Pancreas (tissue), 10 donors: ENCODE measurements at regions not wholly inside any gene's neighbourhood (a gene's known extent, or its start where the extent isn't known, plus 50 kb on each side); places are given as distances from the start of the nearest gene placed in this dataset.
A peak's percentile ranks its signal among the peaks of the same experiment; 100 is the strongest.

ENCODE experiments used
- ATAC-seq, 4 donors: fragments of 200-7000 bp; cut with Tn5 transposase; one replicate each; pipeline versions ENCODE4 v1.8.0 to v1.9.1; 2020; ENCODE audit warnings: mild to moderate bottlenecking in 4 of 4, moderate library complexity in 4 of 4
- DNase-seq, 6 donors: peaks; one replicate each; pipeline ENCODE4 v3.0.0-alpha.2; 2020
- FAIRE-seq: peaks from 2 replicates; lab custom pipeline; 2012; peaks lifted over from hg19 to GRCh38; lab: Jason Lieb, UNC
- H3K27ac ChIP-seq, 4 donors: fragments of 200-600 bp; sonication (generic); 1 replicate in 3 of 4; 2 replicates in 1 of 4; pipeline versions ENCODE4 v1.5.0 to v1.8.0; 2020
- H3K27me3 ChIP-seq, 4 donors: fragments of 200-600 bp; one replicate each; pipeline ENCODE4 v1.8.0; 2021
- H3K36me3 ChIP-seq, 3 donors: fragments of 200-600 bp; sonication (generic) in 1 of 3; one replicate each; pipeline versions ENCODE4 v1.5.0 to v1.8.0; 2020 to 2021
- H3K4me1 ChIP-seq, 3 donors: fragments of 200-600 bp; one replicate each; pipeline ENCODE4 v1.8.0; 2021
- H3K4me3 ChIP-seq, 4 donors: fragments of 200-600 bp; sonication (generic) in 2 of 4; one replicate each; pipeline versions ENCODE4 v1.5.0 to v1.8.0; 2020 to 2021
- H3K9me3 ChIP-seq, 4 donors: fragments of 200-600 bp; one replicate each; pipeline ENCODE4 v1.8.0; 2021
- WGBS, 2 donors: extraction: QIAGEN DNeasy Blood & Tissue Kit; methylation state at CpG; one replicate each; pipeline ENCODE4 v1.1.7; 2013; 5-methylcytosine and 5-hydroxymethylcytosine counted together
- intact Hi-C, 3 donors: fragments of 100-400 bp; cut with DNase I; formaldehyde crosslinking; loops; one replicate each; pipeline versions ENCODE4 v1.11.1 to v1.14.2; 2022
- TF ChIP-seq, protein P1 (sequence below), 4 donors: fragments of 200-600 bp; sonication (generic) in 3 of 4; IDR thresholded peaks; one replicate each; pipeline versions ENCODE4 v1.5.0 to v1.8.0; 2021; ENCODE audit warnings: antibody characterized with exemption in 4 of 4
- donor health status: healthy with polysubstance abuse.
- donor health status: DM: no; HTN: no; CAD: no; lungs with moderate emphysema.
- donor health status: DM: no; HTN: no; CAD: no.
- donor health status: control.
- donor health status: control.
- donor health status: Bipolar disorder and iron deficiency.
- donor health status: DM: yes; HTN: yes; CAD: no.
- donor health status: DM: no; HTN: no; CAD: no.
- donor health status: DM: no; HTN: no; CAD: no.
- donor health status: DM: yes; HTN: yes; CAD: no.

DNA sequence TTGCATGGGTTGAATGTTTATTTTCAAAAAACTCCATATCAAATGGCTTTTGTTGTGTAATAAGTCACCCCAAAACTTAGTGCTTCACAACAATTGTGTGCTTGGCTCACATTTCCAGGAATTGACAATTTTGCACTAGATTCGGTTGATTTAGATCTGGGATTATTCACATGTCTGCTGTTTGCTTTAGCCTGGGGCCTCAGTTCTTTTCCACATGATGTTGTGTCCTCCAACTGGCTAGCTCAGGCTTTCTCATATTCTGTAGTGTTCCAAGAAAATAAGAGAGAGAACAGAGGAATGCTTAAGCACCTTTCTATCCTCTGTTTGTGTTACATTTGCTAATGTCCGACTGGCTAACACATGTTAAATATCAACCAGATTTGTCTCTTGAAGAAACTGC is 281.5 kb upstream of the ADGRL4 start:
- H3K9me3 ChIP-seq, result no peaks in the 10 kb centered on the region
- no peak for FAIRE-seq
- no peaks in the 10 kb centered on the region for H3K27me3 ChIP-seq
- H3K4me1 ChIP-seq, result no peaks in the 10 kb centered on the region
- ATAC-seq, result no peak
- intact Hi-C loops, result no loop called here
- 44 to 60% methylated on average over 2 of the region's 2 CpGs for WGBS, 2 donors
- no peaks in the 10 kb centered on the region for H3K36me3 ChIP-seq
- H3K27ac ChIP-seq, result no peak overlapping the region
- DNase-seq, result no peak
- H3K4me3 ChIP-seq, result no peak overlapping the region
- TF ChIP-seq, protein P1, sequence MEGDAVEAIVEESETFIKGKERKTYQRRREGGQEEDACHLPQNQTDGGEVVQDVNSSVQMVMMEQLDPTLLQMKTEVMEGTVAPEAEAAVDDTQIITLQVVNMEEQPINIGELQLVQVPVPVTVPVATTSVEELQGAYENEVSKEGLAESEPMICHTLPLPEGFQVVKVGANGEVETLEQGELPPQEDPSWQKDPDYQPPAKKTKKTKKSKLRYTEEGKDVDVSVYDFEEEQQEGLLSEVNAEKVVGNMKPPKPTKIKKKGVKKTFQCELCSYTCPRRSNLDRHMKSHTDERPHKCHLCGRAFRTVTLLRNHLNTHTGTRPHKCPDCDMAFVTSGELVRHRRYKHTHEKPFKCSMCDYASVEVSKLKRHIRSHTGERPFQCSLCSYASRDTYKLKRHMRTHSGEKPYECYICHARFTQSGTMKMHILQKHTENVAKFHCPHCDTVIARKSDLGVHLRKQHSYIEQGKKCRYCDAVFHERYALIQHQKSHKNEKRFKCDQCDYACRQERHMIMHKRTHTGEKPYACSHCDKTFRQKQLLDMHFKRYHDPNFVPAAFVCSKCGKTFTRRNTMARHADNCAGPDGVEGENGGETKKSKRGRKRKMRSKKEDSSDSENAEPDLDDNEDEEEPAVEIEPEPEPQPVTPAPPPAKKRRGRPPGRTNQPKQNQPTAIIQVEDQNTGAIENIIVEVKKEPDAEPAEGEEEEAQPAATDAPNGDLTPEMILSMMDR (IDR thresholded peaks at IDR 0.05), result no peak

DNA sequence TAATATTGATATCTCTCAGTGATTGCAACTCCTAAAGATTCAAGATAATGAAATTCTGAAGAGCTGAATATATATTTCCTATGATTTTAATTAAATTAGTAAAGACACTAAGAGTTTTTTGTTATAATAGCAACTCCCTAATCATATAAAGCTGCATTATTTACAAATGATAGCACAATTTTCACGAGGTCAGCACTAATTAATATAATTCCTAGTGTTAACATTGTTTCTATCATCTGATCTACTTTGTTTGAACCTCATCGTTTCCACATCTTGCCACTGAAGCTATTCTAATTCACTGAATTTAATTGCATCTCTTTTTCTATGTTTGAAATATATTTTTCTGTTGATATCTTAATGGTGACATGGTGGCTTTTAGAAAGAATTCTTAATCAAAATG is 279.1 kb upstream of the ADGRL4 start:
- FAIRE-seq, result no peak
- TF ChIP-seq, protein P1 (IDR thresholded peaks at IDR 0.05), result no peak
- intact Hi-C loops, result no loop called here
- Histone ChIP-seq H3K27me3 (no peaks in the 10 kb centered on the region), H3K36me3 (no peaks in the 10 kb centered on the region), H3K4me1 (no peaks in the 10 kb centered on the region), H3K27ac (no peak overlapping the region), H3K9me3 (no peaks in the 10 kb centered on the region), H3K4me3 (no peak overlapping the region)
- no peak for ATAC-seq
- WGBS, 2 donors, result 44 to 55% methylated on average over 2 of the region's 2 CpGs
- DNase-seq, result no peak

DNA sequence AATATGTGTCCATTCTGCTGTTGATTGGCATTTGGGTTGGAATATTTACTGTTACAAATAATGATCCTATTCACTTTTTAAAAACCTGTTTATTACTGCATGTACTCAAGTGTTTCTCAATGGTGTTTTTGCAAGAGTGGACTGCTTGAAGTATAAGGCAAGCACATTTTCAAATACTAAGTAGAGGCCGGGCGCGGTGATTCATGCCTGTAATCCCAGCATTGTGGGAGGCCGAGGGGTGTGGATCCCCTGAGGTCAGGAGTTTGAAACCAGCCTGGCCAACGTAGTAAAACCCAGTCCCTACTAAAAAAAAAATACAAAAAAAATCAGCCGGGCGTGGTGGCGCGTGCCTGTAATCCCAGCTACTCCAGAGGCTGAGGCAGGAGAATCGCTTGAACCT is 276.9 kb upstream of the ADGRL4 start:
- peak in 1 of 6 donors; percentile 16 for DNase-seq
- no peaks in the 10 kb centered on the region for H3K4me1 ChIP-seq
- no peak for ATAC-seq

DNA sequence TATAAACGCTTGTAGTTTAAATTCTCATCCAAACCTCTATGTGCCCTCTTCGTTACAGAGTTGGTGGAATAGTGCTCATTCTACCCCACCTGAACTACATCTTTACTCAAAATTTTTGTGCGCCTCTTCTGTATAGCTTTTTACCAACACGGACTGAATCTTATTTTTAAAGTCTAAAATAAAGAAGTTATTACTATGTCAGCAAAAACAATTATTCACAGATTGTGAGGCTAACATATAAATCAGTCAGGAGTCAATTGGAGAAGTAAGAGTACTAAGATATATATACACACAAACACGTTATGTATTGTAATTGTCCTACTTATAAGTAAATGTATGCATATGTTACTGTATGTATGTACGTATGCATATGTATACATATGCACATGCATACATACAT is 274.9 kb upstream of the ADGRL4 start:
- TF ChIP-seq, protein P1 (IDR thresholded peaks at IDR 0.05), result no peak
- 56 to 74% methylated on average over 6 of the region's 6 CpGs for WGBS, 2 donors
- Histone ChIP-seq H3K9me3 (no peaks in the 10 kb centered on the region), H3K27ac (no peak overlapping the region), H3K36me3 (no peaks in the 10 kb centered on the region), H3K4me3 (no peak overlapping the region), H3K27me3 (no peaks in the 10 kb centered on the region), H3K4me1 (no peaks in the 10 kb centered on the region)
- DNase-seq (no peak), FAIRE-seq (no peak), ATAC-seq (no peak)
- intact Hi-C loops, result no loop called here

More for the DNA sequence above, 276.9 kb upstream of the ADGRL4 start:
- Histone ChIP-seq H3K36me3 (no peaks in the 10 kb centered on the region), H3K9me3 (no peaks in the 10 kb centered on the region), H3K4me3 (no peak overlapping the region), H3K27ac (no peak overlapping the region), H3K27me3 (no peaks in the 10 kb centered on the region)
- WGBS, 2 donors, result 69 to 89% methylated on average over 10 of the region's 10 CpGs
- no peak for FAIRE-seq
- intact Hi-C loops, result no loop called here
- TF ChIP-seq, protein P1 (IDR thresholded peaks at IDR 0.05), result no peak

DNA sequence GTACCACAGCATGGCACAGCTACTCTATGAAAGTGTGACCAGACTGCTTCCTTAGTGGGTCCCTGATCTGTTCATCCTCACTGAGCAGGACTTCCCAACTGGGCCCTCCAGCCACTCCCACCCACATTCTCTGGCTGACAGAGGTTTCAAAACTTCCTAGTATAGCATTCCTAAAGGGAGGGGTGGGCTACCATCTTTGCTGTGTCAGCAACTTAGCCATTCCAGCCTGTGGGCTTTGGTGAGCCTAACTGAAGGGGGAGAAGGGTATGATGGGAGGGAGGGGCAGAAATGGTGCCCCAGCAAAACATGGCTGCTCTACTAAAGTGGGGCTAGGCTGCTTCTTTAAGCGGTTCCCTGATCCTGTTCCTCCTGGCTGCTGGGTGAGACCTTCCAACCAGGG is 265.2 kb upstream of the ADGRL4 start:
- 82 to 100% methylated on average over 1 of the region's 1 CpG for WGBS, 2 donors
- intact Hi-C loops, result no loop called here
- ATAC-seq, result no peak

More for the DNA sequence above, 265.2 kb upstream of the ADGRL4 start:
- DNase-seq, result peak in 1 of 6 donors; percentile 15
- Histone ChIP-seq H3K36me3 (no peaks in the 10 kb centered on the region), H3K27ac (no peak overlapping the region), H3K4me3 (no peak overlapping the region), H3K4me1 (no peaks in the 10 kb centered on the region), H3K27me3 (no peaks in the 10 kb centered on the region), H3K9me3 (no peaks in the 10 kb centered on the region)
- no peak for FAIRE-seq
- TF ChIP-seq, protein P1 (IDR thresholded peaks at IDR 0.05), result no peak
